Stimulated activated naive CD4-positive, alpha-beta T cell treated with Interleukin-2 at 50 U/mL for 16 hours (primary cell): ENCODE measurements at regions not wholly inside any gene's neighbourhood (a gene's known extent, or its start where the extent isn't known, plus 50 kb on each side); places are given as distances from the start of the nearest gene placed in this dataset.
A peak's percentile ranks its signal among the peaks of the same experiment; 100 is the strongest.

Source experiments
- DNase-seq: peaks from one replicate; lab custom pipeline; 2025; lab: John Stamatoyannopoulos, UW

- DNase-seq, result no peak
Measured at GRCh38 chr17:77266891-77267341, 126.1 kb downstream of the SEC14L1 start.

- DNase-seq, result no peak
Measured at GRCh38 chr17:77269696-77270681, 129.2 kb downstream of the SEC14L1 start.

- DNase-seq, result no peak
Measured at GRCh38 chr17:77271411-77271810, 130.6 kb downstream of the SEC14L1 start.

- DNase-seq, result no peak
Measured at GRCh38 chr17:77273397-77274085, 132.8 kb downstream of the SEC14L1 start.

GRCh38 chr17:77274096-77274845 lies 133.5 kb downstream of the SEC14L1 start:
- no peak for DNase-seq

- no peak for DNase-seq
Measured at GRCh38 chr17:77279448-77280303, 138.9 kb downstream of the SEC14L1 start.

- DNase-seq, result no peak
Measured at GRCh38 chr17:77280304-77281121, 139.7 kb downstream of the SEC14L1 start.

- peak; percentile 44 for DNase-seq
Measured at GRCh38 chr17:77281122-77281903, 140.5 kb downstream of the SEC14L1 start.

- DNase-seq, result no peak
Measured at GRCh38 chr17:77281904-77282367, 141.2 kb downstream of the SEC14L1 start.

- no peak for DNase-seq
Measured at GRCh38 chr17:77282524-77283515, 142.1 kb downstream of the SEC14L1 start.

GRCh38 chr17:77284023-77284617 lies 143.4 kb downstream of the SEC14L1 start:
- no peak for DNase-seq

GRCh38 chr17:77285594-77286390 lies 145.0 kb downstream of the SEC14L1 start:
- no peak for DNase-seq

GRCh38 chr17:77286391-77286640 lies 145.5 kb downstream of the SEC14L1 start:
- no peak for DNase-seq

- DNase-seq, result no peak
Measured at GRCh38 chr17:77286641-77287431, 146.1 kb downstream of the SEC14L1 start.

- no peak for DNase-seq
Measured at GRCh38 chr17:77287432-77288068, 146.8 kb downstream of the SEC14L1 start.

- DNase-seq, result no peak
Measured at GRCh38 chr17:77288115-77288619, 147.4 kb downstream of the SEC14L1 start.
